ENCODE measurements at regions not wholly inside any gene's neighbourhood (a gene's known extent, or its start where the extent isn't known, plus 50 kb on each side); places are given as distances from the start of the nearest gene placed in this dataset.

DNA sequence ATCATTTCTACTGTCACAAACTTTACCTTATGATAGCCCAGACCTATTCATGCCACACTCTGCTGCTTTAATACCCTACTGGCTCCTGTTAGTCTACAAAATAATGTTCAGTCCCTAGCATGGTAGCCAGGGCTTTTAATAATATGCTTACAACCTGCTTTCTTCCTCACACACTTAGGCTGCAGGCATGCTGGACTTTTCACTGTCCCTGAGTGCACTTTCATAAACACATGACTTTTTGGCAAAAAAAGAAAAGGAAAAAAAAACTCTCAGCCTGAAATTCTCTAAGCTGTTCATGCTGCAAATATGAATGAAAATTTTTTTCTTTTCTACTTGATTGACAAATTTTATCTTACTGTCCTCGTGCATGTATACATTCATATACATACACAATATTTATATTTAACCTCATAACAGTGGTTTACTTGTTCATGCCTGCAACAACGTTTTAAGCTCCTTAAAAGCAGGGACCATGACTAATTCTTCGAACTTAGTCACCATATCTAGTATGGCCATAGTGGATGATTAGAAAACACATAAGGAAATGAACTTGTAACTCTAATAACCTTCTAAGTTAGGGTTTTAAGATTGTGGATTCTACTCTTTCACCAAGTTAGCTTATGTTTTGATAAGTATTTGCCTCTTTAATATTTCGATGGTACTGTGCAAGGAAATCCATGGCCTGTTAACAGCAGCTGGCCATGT, 229.5 kb downstream of the SPCS3 start:
- no peak overlapping the region for H3K4me3 ChIP-seq (replicated peaks; ENCODE audit: low read depth, low read length)
- TF ChIP-seq CTCF (IDR thresholded peaks at IDR 0.05; ENCODE audit: low read length, missing control alignments): no peak
- DNase-seq (ENCODE audit: low read depth): no peak

DNA sequence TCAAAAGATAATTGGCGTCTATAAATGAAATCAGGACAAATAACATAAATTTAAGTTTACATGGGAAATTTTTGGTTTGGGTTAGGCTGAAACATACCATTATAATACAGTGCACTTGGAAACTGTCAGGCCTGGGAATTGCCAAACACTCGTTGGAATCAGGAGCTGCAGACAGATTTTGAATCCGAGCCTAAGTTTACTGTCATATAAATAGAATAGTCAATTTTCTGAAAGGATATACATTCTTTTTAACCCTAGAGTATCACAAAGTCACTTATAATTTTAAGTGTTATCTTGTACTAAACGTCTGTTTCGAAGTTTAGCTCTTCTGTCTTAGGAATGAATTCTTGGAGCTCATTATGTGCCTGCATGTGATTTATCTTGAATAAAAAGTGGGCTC, 234.1 kb downstream of the VEGFC start:
- no peak for TF ChIP-seq CTCF (IDR thresholded peaks at IDR 0.05; ENCODE audit: low read length, missing control alignments)
- no peak for DNase-seq (ENCODE audit: low read depth)
- no peak overlapping the region for H3K4me3 ChIP-seq (replicated peaks; ENCODE audit: low read depth, low read length)

- no peak for TF ChIP-seq CTCF (IDR thresholded peaks at IDR 0.05; ENCODE audit: low read length, missing control alignments)
- DNase-seq (ENCODE audit: low read depth): no peak
- no peak overlapping the region for H3K4me3 ChIP-seq (replicated peaks; ENCODE audit: low read depth, low read length)
Observed at GRCh38 chr4:176561368-176561767, 231.4 kb downstream of the VEGFC start.

- TF ChIP-seq CTCF (IDR thresholded peaks at IDR 0.05; ENCODE audit: low read length, missing control alignments): peak; percentile 44
- DNase-seq (ENCODE audit: low read depth): peak; percentile 81
- no peak overlapping the region for H3K4me3 ChIP-seq (replicated peaks; ENCODE audit: low read depth, low read length)
Observed at GRCh38 chr4:176563591-176563990, 229.1 kb downstream of the VEGFC start.

DNA sequence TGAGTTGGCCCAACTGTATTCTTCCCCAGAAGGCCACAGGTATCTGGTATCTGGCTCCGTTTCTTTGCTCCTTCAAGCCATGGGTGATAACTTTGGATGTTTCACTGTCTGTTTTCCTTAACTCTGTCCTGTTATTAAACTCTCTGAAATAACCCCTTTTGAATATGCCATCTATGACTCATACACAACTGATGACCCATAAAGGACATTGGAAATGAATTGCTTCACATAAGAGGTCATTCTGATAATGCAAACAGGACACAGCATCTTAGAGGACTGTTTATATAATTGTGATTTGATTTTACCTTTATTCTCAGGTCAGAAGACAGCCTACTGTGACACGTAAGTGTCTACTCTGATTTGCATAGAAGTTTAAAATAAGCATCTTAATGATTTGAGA, 227.7 kb downstream of the VEGFC start:
- H3K4me3 ChIP-seq (replicated peaks; ENCODE audit: low read depth, low read length): no peak overlapping the region
- no peak for TF ChIP-seq CTCF (IDR thresholded peaks at IDR 0.05; ENCODE audit: low read length, missing control alignments)
- no peak for DNase-seq (ENCODE audit: low read depth)

GRCh38 chr4:176566769-176567168, 226.0 kb downstream of the VEGFC start:
- TF ChIP-seq CTCF (IDR thresholded peaks at IDR 0.05; ENCODE audit: low read length, missing control alignments): no peak
- peak; percentile 17 for DNase-seq (ENCODE audit: low read depth)
- H3K4me3 ChIP-seq (replicated peaks; ENCODE audit: low read depth, low read length): no peak overlapping the region

- DNase-seq (ENCODE audit: low read depth): no peak
- no peak for TF ChIP-seq CTCF (IDR thresholded peaks at IDR 0.05; ENCODE audit: low read length, missing control alignments)
Observed at GRCh38 chr4:176568238-176568637, 224.5 kb downstream of the VEGFC start.

More at GRCh38 chr4:176568238-176568637, 224.5 kb downstream of the VEGFC start:
- no peak overlapping the region for H3K4me3 ChIP-seq (replicated peaks; ENCODE audit: low read depth, low read length)
